Astrocyte (in vitro differentiated cells and primary cell): ENCODE measurements at regions not wholly inside any gene's neighbourhood (a gene's known extent, or its start where the extent isn't known, plus 50 kb on each side); places are given as distances from the start of the nearest gene placed in this dataset.

Source experiments
- CTCF ChIP-seq: IDR thresholded peaks from 2 replicates; pipeline ENCODE4 v1.5.1; 2011; ENCODE audit warnings: low read depth, mild to moderate bottlenecking, inconsistent platforms, low read length, moderate library complexity; ENCODE audit not compliant: insufficient read depth
- EZH2 ChIP-seq: IDR thresholded peaks from 2 replicates; pipeline ENCODE4 v1.6.1; 2012; ENCODE audit warnings: mild to moderate bottlenecking, low read length, inconsistent platforms; ENCODE audit not compliant: insufficient read depth

GRCh38 chr5:25099538-25099937, 454.8 kb upstream of the CDH10 start:
- TF ChIP-seq CTCF = no peak
- no peak for TF ChIP-seq EZH2
